ENCODE measurements at regions not wholly inside any gene's neighbourhood (a gene's known extent, or its start where the extent isn't known, plus 50 kb on each side); places are given as distances from the start of the nearest gene placed in this dataset.

GRCh38 chr17:70608957-70609356 lies 439.6 kb downstream of the KCNJ2 start:
- Histone ChIP-seq H3K4me3 (ENCODE audit: extremely low read depth in 1 of 4, insufficient read depth in 2 of 4, low read depth in 3 of 4, low read length in 4 of 4) (no peak overlapping the region), H3K27ac (ENCODE audit: low read depth, low read length) (no peak overlapping the region), H3K9me3 (ENCODE audit: insufficient read depth in 2 of 2, low read depth in 1 of 2, low read length in 1 of 2) (no peaks in the 10 kb centered on the region), H3K79me2 (ENCODE audit: control insufficient read depth in 1 of 2, insufficient read depth in 2 of 2, low read length in 2 of 2) (no peaks in the 10 kb centered on the region), H3K4me1 (replicated peaks in 1 of 4; ENCODE audit: control insufficient read depth in 3 of 4, insufficient read depth in 4 of 4, low read length in 3 of 4) (peaks cover 0 to 6% (median 0%) of the 10 kb centered on the region in 4 experiments; a peak in 1 of 7 replicates), H3K23ac (ENCODE audit: insufficient read length) (no peak overlapping the region), H4K91ac (replicated peaks; ENCODE audit: insufficient read length, low read length) (no peak overlapping the region), H4K5ac (ENCODE audit: insufficient read length, low read depth, low read length) (no peak overlapping the region), H3K14ac (ENCODE audit: insufficient read length) (no peak overlapping the region), H2AK5ac (ENCODE audit: low read depth, low read length) (no peak overlapping the region), H3K4ac (replicated peaks; ENCODE audit: insufficient read length, low read depth, low read length) (no peak overlapping the region), H3K27me3 (replicated peaks in 1 of 4; ENCODE audit: control insufficient read depth in 3 of 4, extremely low read depth in 1 of 4, insufficient read depth in 3 of 4, low read length in 3 of 4) (no peaks in the 10 kb centered on the region), H4K20me1 (replicated peaks in 1 of 2; ENCODE audit: control insufficient read depth in 1 of 2, insufficient read depth in 2 of 2, low read length in 2 of 2) (no peaks in the 10 kb centered on the region), H2BK15ac (ENCODE audit: low read length) (no peak overlapping the region), H2BK120ac (replicated peaks; ENCODE audit: low read depth, low read length) (no peak overlapping the region), H4K8ac (ENCODE audit: extremely low read depth, insufficient read depth, low read length) (no peak overlapping the region), H3K36me3 (ENCODE audit: control insufficient read depth in 2 of 4, insufficient read depth in 4 of 4, low read length in 3 of 4) (no peaks in the 10 kb centered on the region), H2BK5ac (ENCODE audit: low read depth, low read length) (no peak overlapping the region), H2BK12ac (ENCODE audit: low read depth, low read length) (no peak overlapping the region), H3K9ac (replicated peaks in 1 of 4; ENCODE audit: extremely low read depth in 1 of 4, low read depth in 3 of 4, low read length in 3 of 4) (no peak overlapping the region), H2BK20ac (ENCODE audit: low read length) (no peak overlapping the region), H2AFZ (ENCODE audit: low read length) (no peak overlapping the region; the same call in 1 of the 2 replicates), H3K23me2 (ENCODE audit: low read depth, low read length) (no peaks in the 10 kb centered on the region), H3K18ac (ENCODE audit: extremely low read depth, low read length) (no peak overlapping the region), H3K4me2 (ENCODE audit: insufficient read depth in 1 of 2, low read depth in 2 of 2, low read length in 2 of 2) (no peak overlapping the region), H3K56ac (replicated peaks; ENCODE audit: insufficient read length, low read depth, low read length) (no peak overlapping the region), H3K79me1 (ENCODE audit: low read depth, low read length) (no peaks in the 10 kb centered on the region)
- DNase-seq (ENCODE audit: low read depth in 1 of 2, low spot score in 2 of 2) (no peak), FAIRE-seq (no peak)
- ChIA-PET POLR2A (ENCODE audit: partially characterized antibody) (no interaction called here), CTCF (ENCODE audit: partially characterized antibody) (no interaction called here)
- WGBS, 2 experiments (ENCODE audit: extremely low coverage in 1 of 2, insufficient coverage in 1 of 2, insufficient read length in 1 of 2, insufficient replicate concordance in 2 of 2, low coverage in 1 of 2, low lambda C conversion rate in 2 of 2, missing lambda C conversion rate in 1 of 2): 62% methylated on average over 2 of the region's 2 CpGs; no CpG with 5 or more reads in 1 of the 2 experiments
- TF ChIP-seq CBX8 (IDR thresholded peaks at IDR 0.05; ENCODE audit: borderline replicate concordance, low read depth, low read length): no peak
- TF ChIP-seq USF2 (IDR thresholded peaks at IDR 0.05; ENCODE audit: low read length): no peak
- TF ChIP-seq JUN (IDR thresholded peaks at IDR 0.05; ENCODE audit: low read depth, low read length): no peak
- TF ChIP-seq SP1 (IDR thresholded peaks at IDR 0.05; ENCODE audit: low read depth, low read length): no peak
- no peak for TF ChIP-seq NANOG (IDR thresholded peaks at IDR 0.05; ENCODE audit: insufficient read depth, low read depth, low read length, poor library complexity, severe bottlenecking)
- TF ChIP-seq CTBP2 (IDR thresholded peaks at IDR 0.05; ENCODE audit: borderline replicate concordance, insufficient read depth, insufficient read length, low read length): no peak
- no peak for TF ChIP-seq SUZ12 (IDR thresholded peaks at IDR 0.05; ENCODE audit: low read length)
- TF ChIP-seq GABPA (IDR thresholded peaks at IDR 0.05; ENCODE audit: borderline replicate concordance, insufficient read depth, low read length): no peak
- no peak for TF ChIP-seq RBBP5 (IDR thresholded peaks at IDR 0.05; ENCODE audit: borderline replicate concordance, low read depth, low read length)
- no peak for TF ChIP-seq BRCA1 (IDR thresholded peaks at IDR 0.05; ENCODE audit: low read depth, low read length)
- TF ChIP-seq JUND (IDR thresholded peaks at IDR 0.05; ENCODE audit: low read length): no peak
- TF ChIP-seq SRF (IDR thresholded peaks at IDR 0.05; ENCODE audit: low read depth, low read length): no peak
- TF ChIP-seq ZNF274 (IDR thresholded peaks at IDR 0.05; ENCODE audit: borderline replicate concordance, extremely low read depth, low read length): no peak
- no peak for TF ChIP-seq CHD2 (IDR thresholded peaks at IDR 0.05; ENCODE audit: low read length)
